GM21737 (cell line): ENCODE measurements at regions not wholly inside any gene's neighbourhood (a gene's known extent, or its start where the extent isn't known, plus 50 kb on each side); places are given as distances from the start of the nearest gene placed in this dataset.

ENCODE experiments used
- ATAC-seq: cut with Tn5 transposase; IDR thresholded peaks from one replicate; pipeline ENCODE4 v1.9.1; 2021; ENCODE audit warnings: mild to moderate bottlenecking, moderate library complexity; ENCODE audit not compliant: unreplicated experiment

DNA sequence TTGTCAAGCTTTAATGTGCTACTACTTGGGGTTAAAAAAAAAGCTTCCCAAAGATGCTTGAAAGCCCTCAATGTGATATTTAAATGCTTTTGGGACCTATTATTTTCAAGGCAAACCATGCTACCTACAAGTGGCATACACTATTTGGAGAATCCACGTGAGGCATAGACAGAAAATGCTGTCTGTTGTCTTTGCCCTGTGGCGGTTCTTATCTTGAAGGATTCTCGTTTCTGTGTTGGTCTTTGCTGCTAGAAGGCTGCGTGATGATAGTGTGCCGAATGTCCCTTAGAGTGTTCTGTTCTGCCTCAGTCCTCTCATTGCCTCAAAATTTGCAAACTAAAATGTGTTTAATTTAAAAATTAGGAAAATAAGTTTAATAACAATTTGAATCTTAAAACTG lies 356.2 kb upstream of the RARB start:
- no peak for ATAC-seq

DNA sequence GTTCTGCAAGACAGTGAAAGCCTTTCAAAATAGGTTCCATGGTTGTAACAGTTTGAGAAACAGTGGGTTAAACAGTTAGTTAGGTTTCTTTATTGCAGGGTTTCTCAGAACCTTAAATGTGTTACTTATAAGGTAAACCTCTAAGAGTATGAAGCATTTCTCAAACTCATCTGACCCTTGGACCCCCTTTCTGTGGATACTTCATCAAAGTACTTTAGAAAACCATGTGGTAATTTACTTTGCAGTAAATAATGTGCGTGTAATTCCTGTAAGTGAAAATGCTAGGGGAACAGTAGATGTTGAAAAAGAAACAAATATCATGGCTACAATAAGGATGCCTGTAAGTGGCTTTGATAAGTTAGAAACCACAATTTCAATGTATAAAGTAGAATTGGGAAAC lies 354.6 kb upstream of the RARB start:
- no peak for ATAC-seq

DNA sequence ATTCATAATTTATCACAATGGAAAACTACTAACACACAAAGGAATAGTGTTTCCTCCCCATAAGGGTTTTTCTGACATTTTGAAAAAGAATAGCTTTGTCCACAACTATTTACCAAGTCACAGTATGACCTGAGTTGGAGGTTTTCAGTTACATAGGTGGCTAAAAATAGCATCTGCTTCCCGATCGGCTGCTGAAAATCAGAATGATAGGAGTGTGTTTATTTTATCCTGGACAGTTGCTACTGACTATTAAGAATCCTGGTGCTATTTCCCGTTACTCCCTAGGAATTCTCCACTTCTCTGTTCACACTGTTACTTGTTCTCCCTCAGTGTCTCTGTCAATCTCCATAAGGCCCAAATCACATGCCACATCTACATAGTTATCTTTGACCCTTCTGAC lies 353.9 kb upstream of the RARB start:
- ATAC-seq, result no peak

DNA sequence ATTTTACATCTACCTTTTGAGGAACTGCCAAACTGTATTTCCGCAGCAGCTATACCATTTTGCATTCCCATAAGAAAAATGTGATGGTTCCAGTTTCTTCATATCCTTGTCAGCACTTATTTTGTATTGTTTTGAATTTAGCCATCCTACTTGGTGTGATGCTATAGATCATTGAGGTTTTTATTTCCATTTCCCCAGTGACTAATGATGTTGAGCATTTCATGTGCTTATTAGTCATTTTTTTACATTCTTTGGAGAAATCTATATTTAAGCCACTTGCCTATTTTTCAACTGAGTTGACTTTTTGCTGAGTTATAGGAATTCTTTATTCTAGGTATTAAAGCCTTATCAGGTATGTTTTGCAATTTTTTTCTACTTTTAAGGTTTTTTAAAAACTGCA lies 347.6 kb upstream of the RARB start:
- ATAC-seq, result no peak

DNA sequence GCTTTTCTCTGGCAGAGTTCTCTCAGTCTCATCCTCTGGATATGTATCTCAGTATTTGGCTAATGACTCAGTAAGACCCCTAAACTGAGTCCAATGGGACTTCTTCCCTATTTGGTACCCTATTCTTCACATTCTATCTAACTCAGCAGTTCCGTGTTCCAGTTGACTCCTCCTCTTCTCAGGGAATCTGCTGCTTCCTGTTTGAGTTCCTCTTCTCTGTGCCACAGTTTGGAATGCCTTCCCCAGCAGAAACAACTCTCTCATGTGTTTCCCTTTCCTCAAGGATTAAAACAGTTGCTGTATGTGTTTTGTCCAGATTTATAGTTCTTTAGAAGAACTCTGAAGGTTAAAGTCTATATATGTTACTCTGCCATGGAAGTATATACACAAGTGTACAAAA lies 344.0 kb upstream of the RARB start:
- ATAC-seq, result no peak

DNA sequence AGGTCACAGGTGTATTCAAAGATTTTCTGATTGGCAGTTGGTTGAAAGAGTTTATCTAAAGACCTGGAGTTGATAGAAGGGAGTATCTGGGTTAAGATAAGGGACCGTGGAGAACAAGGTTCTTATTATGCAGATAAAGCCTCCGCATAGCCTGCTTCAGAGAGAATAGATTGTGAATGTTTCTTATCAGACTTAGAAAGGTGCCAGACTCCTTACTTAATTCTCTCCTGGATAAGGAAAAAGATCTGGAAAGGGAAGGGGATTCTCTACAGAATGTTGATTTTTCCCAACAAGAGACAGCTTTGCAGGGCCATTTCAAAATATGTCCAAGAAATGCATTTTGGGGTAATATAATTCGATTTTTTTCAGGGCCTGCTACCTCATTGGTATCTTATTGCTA lies 341.3 kb upstream of the RARB start:
- ATAC-seq, result no peak

DNA sequence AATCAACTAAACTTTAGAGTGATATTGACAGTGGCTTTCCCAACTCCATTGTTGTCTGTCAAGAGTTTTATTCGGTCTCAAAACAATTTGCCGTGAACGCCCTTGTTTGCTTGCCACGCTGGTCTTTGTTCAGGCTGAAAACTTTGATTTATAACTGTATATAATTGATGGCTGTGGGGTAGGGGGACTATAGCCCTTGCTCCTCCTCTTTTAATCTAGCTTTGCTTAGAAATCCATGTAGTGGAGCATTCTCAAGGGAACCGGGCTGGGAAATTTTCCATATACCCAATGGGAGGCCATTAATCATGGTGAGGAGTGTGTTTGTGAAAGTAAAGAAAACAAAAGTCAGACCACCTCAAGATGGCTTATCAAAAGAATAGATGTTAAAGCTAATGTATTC lies 339.8 kb upstream of the RARB start:
- ATAC-seq, result no peak

DNA sequence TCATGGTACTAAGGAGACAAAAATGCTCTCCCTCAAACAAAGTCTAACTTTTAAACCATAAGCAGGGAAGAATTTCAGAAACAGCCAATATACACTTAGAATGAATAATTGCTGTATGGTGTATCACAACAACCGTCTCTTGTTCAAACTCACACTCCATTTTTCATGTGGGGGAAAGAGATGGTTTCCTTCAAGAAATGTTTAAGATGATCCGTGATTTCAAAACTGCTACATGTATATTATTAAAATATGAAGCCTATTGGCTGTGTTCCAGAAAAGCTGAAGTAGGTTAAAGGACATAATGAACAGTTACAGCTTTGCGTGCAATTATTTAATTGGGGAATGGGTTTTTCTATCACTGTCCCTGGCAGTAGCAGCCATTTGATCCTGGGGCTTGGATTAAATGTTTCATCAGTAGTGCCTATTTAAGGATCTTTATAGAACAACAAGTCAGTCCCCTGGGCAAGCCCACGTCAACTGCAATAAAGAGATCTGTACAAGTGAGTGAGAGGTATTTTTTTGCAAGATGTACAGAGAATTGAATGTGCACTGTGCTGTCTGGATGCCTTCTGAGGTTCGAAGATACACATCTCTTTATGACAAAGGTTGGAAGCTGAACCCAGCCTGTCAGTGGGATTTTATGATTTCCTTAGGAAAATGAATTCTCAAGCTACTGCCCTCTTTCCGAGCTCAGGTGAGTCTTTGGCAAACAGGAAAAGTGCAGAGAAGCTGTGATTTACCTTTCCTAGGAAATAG lies 337.2 kb upstream of the RARB start:
- no peak for ATAC-seq

DNA sequence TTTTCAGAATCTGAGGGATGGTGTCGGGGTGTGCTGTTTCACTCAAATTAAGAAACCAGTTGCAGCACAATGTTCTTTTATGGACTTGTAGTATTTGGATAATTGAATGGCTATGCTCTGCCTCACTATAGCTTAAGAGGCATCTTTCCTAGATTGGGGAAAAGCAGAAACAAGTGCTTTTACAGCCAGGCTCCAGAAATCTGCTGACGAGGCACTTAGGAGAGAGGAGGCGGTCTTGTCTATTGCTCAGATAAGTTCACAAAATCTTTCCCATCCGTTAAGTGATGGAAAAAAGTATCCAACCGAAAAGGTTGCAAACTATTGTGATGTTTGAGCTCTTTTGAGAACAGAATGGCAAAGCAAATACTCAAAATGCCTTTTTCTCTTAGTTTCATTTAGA lies 336.1 kb upstream of the RARB start:
- ATAC-seq, result no peak

DNA sequence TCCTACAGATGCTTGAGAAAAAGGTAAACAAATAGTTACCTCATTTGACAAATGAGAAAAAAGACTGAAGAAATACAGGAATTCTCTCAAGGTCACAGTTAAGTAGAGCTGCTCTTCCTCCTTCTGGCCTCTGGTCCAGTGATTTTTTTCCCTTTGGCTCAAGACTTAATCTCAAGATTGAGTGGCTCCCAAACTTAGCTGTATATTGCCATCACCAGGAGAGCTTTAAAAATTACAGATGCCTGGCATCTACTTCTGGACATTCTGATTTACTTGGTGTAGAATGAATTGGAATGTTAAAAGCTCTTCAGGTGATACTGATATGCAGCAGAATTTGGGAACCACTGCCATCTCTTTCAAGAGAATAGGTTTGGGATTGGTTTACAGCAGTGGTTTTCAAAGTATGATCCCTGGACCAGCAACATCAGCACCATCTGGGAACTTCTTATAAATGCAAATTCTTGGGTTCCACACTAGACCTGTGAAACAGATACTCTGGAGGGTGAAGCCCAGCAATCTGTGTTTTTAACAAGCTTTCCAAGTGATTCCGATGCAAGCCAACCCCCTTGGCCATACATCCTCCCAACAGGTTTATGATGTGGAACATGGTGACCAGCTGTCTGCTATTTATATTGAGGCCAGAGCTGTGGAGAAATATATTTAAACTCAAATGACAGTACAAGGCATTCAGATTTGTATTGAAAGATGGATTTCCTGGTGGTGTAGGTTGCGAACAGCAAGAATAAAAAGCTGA lies 333.0 kb upstream of the RARB start:
- no peak for ATAC-seq

DNA sequence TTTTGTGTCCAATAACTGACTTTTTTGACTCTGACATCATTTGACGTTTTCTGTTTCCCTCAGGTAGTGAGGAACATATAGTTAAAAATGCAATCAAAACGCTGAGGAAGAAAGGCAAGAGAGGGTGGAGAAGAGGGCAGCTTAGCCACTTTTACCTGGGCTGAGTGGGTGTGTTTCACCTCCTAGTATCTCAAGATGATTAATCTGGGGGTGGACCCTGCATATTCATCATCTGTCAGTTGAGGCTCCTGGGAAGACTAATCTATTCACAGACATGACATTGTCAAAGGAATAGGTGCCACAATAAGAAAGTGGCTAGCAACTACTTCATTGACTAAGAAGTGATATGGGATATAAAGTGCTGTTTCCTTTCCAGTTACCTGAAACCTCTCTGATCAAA lies 331.5 kb upstream of the RARB start:
- ATAC-seq, result no peak

DNA sequence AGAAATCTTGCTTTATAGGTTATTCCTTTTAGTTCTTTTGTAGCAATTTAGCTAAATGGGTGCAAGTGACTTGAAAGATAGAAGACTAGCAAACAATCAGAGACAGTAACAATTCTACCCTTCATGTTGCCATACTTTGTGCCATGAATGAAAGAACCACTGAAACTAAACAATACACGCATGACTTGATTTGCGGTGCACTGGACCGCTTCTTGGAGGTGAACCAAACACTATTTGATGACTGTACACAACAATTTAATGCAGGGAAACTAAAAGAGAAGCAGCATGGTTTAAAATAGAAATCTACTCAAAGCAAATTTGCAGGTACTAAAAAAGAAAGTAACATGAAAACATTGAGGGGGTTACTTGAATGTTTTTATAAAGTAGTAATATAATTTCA lies 331.0 kb upstream of the RARB start:
- no peak for ATAC-seq

DNA sequence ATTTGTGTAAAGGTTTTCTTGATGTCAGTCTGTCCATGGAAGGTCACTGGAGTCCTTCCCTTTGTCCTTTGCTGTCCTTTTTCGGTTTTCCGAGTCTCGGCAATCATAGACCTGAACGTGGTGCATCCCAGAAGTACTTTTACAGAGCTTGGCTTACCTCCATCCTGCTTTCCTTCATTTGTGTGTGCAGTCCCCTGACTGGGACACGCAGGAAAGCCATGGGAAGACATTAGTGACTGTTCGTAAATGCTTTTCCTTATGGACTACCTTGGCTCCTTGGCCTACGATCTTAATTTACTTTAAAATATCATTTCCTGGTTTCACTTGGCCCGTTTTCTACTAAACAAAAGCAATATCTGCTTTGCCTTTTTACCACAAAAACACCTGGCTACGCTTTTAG lies 328.4 kb upstream of the RARB start:
- no peak for ATAC-seq

DNA sequence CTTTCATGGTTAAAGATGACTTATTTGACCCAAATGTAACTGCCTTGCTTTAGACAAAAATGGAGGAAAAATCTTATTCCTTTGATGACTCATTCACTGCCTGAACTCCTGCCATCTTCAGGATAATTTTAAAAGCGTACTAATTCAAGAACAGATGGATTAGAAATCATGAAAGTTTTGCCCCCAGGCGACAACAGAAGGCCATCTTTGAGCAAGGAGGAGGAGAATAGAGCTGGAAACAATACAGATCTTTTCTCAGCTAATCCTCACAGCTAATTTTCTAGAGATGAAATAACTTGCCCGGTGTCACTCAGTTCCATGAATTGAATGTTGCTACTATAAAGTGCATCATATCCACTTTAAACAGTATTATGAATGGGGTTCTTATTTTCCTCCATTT lies 324.7 kb upstream of the RARB start:
- ATAC-seq, result no peak

DNA sequence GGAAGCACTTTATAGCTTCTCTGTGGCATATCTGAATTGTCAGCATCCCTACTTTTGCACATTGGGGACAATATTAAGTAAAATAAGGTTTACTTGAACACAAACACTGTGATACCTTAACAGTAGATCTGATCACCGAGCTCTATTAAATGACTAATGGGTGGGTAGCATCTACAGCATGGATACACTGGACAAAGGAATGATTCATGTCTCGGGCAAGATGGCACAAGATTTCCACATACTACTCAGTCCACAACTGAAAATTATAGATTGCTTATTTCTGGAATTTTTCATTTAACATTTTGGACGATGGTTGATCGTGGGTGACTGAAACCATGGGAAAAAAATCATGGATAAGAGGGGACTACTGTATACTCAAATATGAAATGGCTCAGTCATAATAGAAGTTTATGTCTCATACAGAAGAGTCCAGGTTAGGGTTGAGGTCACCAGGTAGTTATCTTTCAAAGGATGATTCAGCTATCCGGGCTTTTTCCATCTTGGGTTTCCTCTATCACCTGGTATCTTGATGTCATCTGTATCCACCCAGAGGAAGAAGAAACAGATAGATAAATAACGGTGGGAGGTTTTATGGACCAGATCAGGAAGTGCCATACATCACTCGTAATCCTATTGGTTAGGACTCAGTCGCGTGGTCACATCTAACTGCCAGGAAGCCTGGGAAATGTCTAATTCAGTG lies 320.0 kb upstream of the RARB start:
- no peak for ATAC-seq

DNA sequence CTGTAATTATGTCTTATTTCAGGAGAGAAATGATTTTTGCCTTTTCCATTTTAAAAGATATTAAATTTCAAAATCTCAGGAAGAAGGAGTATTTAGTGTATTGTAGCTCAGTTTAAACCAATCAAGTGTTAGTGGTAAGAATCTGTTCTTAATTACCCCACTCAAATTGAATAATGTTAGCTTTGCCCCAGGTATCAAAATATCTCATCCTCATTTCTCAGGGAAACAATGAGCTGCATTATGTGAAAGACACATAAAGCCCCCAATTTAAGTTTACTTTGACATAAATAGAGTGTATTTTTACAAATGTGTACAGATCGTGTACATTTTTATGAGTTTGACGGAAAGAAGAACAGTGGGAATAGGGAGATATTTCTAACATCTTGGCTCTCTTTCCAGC lies 317.4 kb upstream of the RARB start:
- no peak for ATAC-seq

DNA sequence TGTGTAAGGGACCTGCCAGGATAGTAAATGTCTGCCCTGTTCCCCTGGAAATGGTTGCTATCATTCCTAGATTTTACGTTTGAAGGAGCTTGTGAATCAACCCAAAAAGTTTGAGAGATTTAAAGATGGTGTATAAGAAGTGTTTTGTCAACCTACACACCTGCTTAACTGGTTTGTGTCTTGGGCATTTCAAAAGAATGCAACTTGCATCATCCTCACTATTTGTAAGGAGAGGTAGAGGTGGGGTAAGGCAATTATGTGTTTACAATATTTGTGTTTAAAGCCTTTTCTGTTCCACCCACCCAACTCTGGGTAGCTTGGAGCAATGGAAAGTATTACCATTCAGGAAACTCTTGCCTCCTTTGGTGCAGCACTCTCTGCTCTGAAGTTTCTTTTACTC lies 314.2 kb upstream of the RARB start:
- ATAC-seq, result no peak

DNA sequence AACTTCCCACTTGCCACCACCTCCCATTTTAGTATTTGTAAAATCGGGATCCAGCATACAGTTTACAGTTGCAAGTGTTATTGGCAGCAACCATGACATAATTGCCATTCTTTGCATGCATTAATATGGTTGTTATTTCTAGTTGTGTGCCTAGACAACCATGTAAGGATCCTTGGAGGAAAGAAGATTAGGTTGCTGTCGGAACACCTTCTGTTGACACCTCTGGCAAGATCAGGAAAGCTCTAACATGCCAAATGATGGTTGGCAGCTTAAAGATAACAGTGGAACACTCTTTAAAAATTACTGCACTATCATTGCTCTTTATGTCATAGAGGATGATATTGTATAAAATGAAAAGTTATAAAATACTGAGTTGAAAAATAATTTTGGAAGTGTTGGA lies 313.5 kb upstream of the RARB start:
- ATAC-seq, result no peak

DNA sequence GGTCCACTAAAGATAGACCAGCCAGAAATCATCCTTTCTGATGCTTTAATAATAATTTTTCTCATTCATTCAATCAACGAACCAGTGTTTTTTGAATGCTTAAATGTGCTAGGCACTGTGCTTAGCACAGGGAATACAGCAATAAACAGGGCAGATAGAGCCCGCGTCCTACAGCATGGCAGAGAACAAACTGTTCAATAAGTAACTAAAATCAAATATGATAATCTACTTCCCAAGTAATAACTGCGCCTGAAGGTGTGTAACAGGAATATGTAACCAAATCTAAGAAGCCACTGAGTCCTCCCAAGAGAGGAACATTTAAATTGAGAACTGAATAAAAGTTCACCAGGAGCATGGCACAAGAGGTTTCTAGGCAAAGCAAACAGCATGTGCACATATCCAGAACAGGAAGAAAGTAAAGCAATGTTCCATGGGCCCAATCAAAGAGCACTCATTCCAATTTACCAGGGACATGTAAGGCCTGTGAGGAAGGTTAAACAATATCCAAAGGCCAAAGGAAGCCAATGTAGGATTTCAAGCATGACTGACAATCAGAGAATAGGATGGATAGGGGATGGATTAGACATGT lies 311.0 kb upstream of the RARB start:
- ATAC-seq, result no peak

DNA sequence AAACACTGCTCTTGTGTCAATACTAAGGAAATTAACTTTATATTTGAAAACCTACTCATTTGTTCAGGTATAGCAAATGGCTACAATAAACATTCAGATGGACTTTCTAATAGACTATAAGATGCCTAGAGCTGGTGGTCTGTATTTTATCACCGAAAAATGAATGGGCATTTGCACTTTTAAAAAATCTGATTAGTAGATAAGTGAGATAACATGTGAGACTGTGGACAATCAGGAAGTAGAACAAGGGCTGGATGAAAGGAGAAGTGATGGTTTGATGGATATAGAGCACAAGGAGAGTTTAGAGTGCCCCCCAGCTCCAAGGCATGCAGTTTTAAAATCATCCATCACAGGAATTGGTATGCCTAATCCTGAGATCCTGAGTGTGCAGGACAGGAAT lies 308.4 kb upstream of the RARB start:
- no peak for ATAC-seq

DNA sequence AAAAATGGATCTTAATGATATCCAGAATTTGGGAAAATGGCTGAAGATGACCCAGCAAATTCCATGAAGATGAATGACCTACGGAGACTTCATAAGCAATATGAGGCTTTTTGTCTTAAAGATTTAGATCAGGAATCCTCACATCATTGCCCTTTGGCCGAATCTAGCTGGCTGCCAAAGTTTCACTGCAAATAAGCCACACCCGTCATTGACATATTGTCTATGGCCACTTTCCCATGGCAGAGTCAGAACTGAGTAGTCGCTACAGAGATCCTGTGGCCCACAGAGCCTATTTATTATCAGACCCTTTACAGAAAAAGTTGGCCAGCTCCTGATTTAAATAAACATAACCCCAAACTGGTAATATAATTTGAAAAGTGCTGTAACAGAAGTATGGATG lies 307.4 kb upstream of the RARB start:
- ATAC-seq, result no peak

DNA sequence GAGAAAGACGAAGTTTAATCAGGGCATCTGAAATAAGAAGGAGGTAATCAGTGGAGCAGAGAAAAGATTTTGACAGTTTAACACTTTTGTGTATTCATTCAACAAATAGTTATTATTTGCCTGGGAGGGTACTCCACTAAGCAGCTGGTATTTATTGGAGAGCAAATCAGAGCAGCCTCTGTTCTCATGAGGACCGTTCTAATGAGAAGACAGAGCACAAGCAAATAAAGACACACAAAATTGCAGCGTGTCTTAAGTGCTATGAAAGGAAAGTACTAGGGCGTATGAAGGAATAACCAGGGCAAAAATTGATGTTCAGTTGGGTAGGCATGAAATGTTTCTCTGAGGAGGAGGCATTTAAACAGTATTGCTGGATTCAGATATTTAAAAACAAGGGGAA lies 302.9 kb upstream of the RARB start:
- ATAC-seq, result no peak
